SK-N-SH treated with all-trans-retinoic acid at 6 μM for 48 hours (cell line): ENCODE measurements at regions not wholly inside any gene's neighbourhood (a gene's known extent, or its start where the extent isn't known, plus 50 kb on each side); places are given as distances from the start of the nearest gene placed in this dataset.

Source experiments
- ARNTL ChIP-seq: fragments of 450-650 bp; formaldehyde crosslinking; IDR thresholded peaks from 2 replicates; pipeline ENCODE4 v1.5.0; 2020; ENCODE audit warnings: low read depth, mild to moderate bottlenecking, moderate library complexity, borderline replicate concordance
- BACH2 ChIP-seq: fragments of 250-450 bp; sonication (Bioruptor Pico); IDR thresholded peaks from 2 replicates; pipeline ENCODE4 v1.9.0; 2021; ENCODE audit warnings: mild to moderate bottlenecking, borderline replicate concordance
- CREB5 ChIP-seq: fragments of 250-450 bp; sonication (Bioruptor Pico); IDR thresholded peaks from 2 replicates; pipeline ENCODE4 v1.5.1; 2020; ENCODE audit warnings: low read depth, mild to moderate bottlenecking, moderate library complexity
- CSDC2 ChIP-seq: fragments of 250-450 bp; sonication (Bioruptor Pico); IDR thresholded peaks from 2 replicates; pipeline ENCODE4 v1.5.0; 2020; ENCODE audit warnings: mild to moderate bottlenecking, moderate library complexity
- ESRRG ChIP-seq: fragments of 250-450 bp; sonication (Bioruptor Pico); IDR thresholded peaks from 2 replicates; pipeline ENCODE4 v1.6.1; 2021; ENCODE audit warnings: mild to moderate bottlenecking
- GLIS3 ChIP-seq: fragments of 250-450 bp; sonication (Bioruptor Pico); IDR thresholded peaks from 2 replicates; pipeline ENCODE4 v1.5.0; 2020; ENCODE audit warnings: mild to moderate bottlenecking, moderate library complexity
- SNAI2 ChIP-seq: fragments of 250-450 bp; sonication (Bioruptor Pico); IDR thresholded peaks from 2 replicates; pipeline ENCODE4 v1.5.0; 2020; ENCODE audit warnings: mild to moderate bottlenecking, moderate library complexity
- TSHZ2 ChIP-seq: fragments of 250-450 bp; sonication (Bioruptor Pico); IDR thresholded peaks from 2 replicates; pipeline ENCODE4 v1.5.0; 2020; ENCODE audit warnings: mild to moderate bottlenecking, moderate library complexity
- ZC3H10 ChIP-seq: fragments of 250-450 bp; sonication (Bioruptor Pico); IDR thresholded peaks from 2 replicates; pipeline ENCODE4 v1.5.1; 2021; ENCODE audit warnings: mild to moderate bottlenecking, moderate library complexity
- ZFP30 ChIP-seq: fragments of 450-650 bp; formaldehyde crosslinking; IDR thresholded peaks from 2 replicates; pipeline ENCODE4 v1.5.0; 2022; ENCODE audit warnings: mild to moderate bottlenecking, moderate library complexity
- ZNF565 ChIP-seq: fragments of 450-650 bp; formaldehyde crosslinking; conservative IDR thresholded peaks from 2 replicates; pipeline ENCODE4 v1.5.0; 2020; ENCODE audit warnings: low read depth, mild to moderate bottlenecking, moderate library complexity
- ZNF70 ChIP-seq: fragments of 450-650 bp; formaldehyde crosslinking; IDR thresholded peaks from 2 replicates; pipeline ENCODE4 v1.5.0; 2020; ENCODE audit warnings: mild to moderate bottlenecking, moderate library complexity
- ZNF8 ChIP-seq: fragments of 450-650 bp; formaldehyde crosslinking; IDR thresholded peaks from 2 replicates; pipeline ENCODE4 v1.5.0; 2020; ENCODE audit warnings: mild to moderate bottlenecking, moderate library complexity
- TF ChIP-seq, protein P1 (sequence below): fragments of 250-450 bp; sonication (Bioruptor Pico); IDR thresholded peaks from 2 replicates; pipeline ENCODE4 v1.8.0; 2020; ENCODE audit warnings: mild to moderate bottlenecking, moderate library complexity, borderline replicate concordance

- TF ChIP-seq ZFP30 = no peak
- no peak for TF ChIP-seq CSDC2 (CRISPR knock-in tag)
- no peak for TF ChIP-seq GLIS3 (CRISPR knock-in tag)
- no peak for TF ChIP-seq CREB5 (CRISPR knock-in tag)
- TF ChIP-seq, protein P1, sequence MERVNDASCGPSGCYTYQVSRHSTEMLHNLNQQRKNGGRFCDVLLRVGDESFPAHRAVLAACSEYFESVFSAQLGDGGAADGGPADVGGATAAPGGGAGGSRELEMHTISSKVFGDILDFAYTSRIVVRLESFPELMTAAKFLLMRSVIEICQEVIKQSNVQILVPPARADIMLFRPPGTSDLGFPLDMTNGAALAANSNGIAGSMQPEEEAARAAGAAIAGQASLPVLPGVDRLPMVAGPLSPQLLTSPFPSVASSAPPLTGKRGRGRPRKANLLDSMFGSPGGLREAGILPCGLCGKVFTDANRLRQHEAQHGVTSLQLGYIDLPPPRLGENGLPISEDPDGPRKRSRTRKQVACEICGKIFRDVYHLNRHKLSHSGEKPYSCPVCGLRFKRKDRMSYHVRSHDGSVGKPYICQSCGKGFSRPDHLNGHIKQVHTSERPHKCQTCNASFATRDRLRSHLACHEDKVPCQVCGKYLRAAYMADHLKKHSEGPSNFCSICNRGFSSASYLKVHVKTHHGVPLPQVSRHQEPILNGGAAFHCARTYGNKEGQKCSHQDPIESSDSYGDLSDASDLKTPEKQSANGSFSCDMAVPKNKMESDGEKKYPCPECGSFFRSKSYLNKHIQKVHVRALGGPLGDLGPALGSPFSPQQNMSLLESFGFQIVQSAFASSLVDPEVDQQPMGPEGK = no peak
- no peak for TF ChIP-seq SNAI2 (CRISPR knock-in tag)
- TF ChIP-seq ZNF8 (CRISPR knock-in tag) = no peak
- TF ChIP-seq ARNTL (CRISPR knock-in tag) = no peak
- TF ChIP-seq ZNF565 (CRISPR knock-in tag) = no peak
- no peak for TF ChIP-seq ZNF70 (CRISPR knock-in tag)
- no peak for TF ChIP-seq TSHZ2
- TF ChIP-seq BACH2 (CRISPR knock-in tag) = no peak
- no peak for TF ChIP-seq ESRRG
- no peak for TF ChIP-seq ZC3H10 (CRISPR knock-in tag)
These were observed 119.5 kb upstream of the SPATA12 start for GRCh38 chr3:56940976-56941375.
